ENCODE measurements at regions not wholly inside any gene's neighbourhood (a gene's known extent, or its start where the extent isn't known, plus 50 kb on each side); places are given as distances from the start of the nearest gene placed in this dataset.
A peak's percentile ranks its signal among the peaks of the same experiment; 100 is the strongest.

DNA sequence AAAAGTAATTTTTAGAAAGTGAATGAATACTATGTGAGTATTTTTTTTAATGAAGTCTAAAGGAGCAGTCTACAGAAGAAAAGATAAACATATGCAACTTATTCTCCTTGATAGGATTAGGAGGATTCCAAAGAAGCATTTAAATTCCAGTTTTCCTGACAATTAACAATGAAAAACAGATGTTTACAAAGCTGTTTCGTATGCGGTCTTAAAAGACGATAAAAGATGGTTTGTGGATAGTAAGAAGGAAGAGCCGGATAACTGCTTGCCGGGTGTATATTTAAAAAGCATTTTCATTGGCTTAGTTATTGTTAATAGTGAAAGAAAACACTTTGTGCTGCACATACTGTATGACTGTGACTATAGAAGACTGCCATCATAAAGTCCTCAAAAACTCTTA lies 120.0 kb upstream of the C11orf58 start:
- no peak for TF ChIP-seq CTCF (IDR thresholded peaks at IDR 0.05; ENCODE audit: low read depth, low read length)
- peaks cover under 1% of the 10 kb centered on the region for H3K27me3 ChIP-seq (ENCODE audit: insufficient read depth, low read depth, severe bottlenecking)
- no peak for DNase-seq
- no peaks in the 10 kb centered on the region for H3K36me3 ChIP-seq
- no peak overlapping the region for H3K27ac ChIP-seq
- no peak overlapping the region for H3K4me3 ChIP-seq (ENCODE audit: low read depth, low read length)
- H3K9me3 ChIP-seq (ENCODE audit: severe bottlenecking) = no peaks in the 10 kb centered on the region

DNA sequence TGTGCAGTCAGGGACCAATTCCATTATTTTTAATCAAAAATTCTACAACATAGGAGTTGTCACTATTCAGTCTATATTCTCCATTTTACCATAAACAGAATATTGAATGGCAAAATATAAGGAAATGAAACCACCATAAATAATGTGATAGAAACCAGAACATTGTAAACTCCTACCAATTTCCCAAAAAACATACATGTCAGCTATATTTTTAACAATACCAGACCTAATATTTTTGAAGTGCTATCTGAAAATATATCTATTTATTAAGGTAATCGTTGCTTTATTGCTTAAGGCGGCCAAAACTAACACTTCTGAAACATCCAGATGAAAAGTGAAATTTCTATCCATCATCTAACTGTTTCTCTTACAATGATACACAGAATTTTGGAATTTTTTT lies 123.0 kb upstream of the C11orf58 start:
- H3K4me3 ChIP-seq (ENCODE audit: low read depth, low read length) = no peak overlapping the region
- H3K27me3 ChIP-seq (ENCODE audit: insufficient read depth, low read depth, severe bottlenecking) = peaks cover 11% of the 10 kb centered on the region
- H3K27ac ChIP-seq = no peak overlapping the region
- DNase-seq = no peak
- no peak for TF ChIP-seq CTCF (IDR thresholded peaks at IDR 0.05; ENCODE audit: low read depth, low read length)
- no peaks in the 10 kb centered on the region for H3K36me3 ChIP-seq
- no peaks in the 10 kb centered on the region for H3K9me3 ChIP-seq (ENCODE audit: severe bottlenecking)

DNA sequence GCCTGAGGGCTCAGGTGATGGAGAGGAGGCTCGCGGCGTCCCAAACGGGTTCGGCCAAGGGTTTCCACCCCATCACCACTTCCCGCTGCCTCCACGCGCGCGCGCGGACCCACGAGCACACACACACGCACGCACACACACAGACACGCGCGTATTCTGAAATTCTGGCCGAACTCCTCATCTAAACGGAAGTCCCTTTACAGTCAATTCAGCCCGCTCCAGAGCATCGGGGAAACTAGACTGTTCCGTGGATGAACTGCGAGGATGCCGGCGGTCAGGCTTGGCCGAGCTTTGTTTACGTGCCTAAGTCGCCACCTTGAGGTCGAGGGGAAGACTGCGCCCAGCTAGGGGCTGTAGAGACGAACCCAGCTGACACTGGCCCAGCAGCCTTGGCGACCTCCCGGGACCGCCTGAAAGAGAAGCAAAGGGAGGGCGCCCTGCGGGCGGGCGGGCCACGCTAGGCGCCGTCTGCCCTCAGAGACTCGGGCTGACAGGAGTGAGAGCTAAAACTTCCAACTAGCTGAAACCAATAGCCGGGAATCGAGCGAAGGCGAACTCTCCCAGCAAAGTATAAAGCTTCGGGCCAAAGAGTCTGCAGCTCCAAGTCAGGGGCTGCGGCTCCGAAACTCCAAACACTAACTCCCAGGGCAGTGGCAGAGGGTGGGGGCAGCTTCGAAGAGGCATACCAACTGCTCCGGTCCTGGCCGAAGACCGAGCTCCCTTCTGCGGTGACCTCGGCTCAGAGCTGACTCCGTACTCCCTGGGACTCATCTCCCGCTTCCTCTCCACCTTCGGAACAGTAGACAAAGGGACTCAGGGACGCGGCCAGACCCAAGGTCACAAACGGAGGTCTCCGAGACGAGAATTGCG lies 124.7 kb upstream of the C11orf58 start:
- peaks cover 11% of the 10 kb centered on the region for H3K27me3 ChIP-seq (ENCODE audit: insufficient read depth, low read depth, severe bottlenecking)
- peak overlapping the region; percentile 43 for H3K4me3 ChIP-seq (ENCODE audit: low read depth, low read length)
- DNase-seq = peak; percentile 89
- H3K36me3 ChIP-seq = no peaks in the 10 kb centered on the region
- H3K9me3 ChIP-seq (ENCODE audit: severe bottlenecking) = no peaks in the 10 kb centered on the region
- TF ChIP-seq CTCF (IDR thresholded peaks at IDR 0.05; ENCODE audit: low read depth, low read length) = peak; percentile 89
- H3K27ac ChIP-seq = no peak overlapping the region

DNA sequence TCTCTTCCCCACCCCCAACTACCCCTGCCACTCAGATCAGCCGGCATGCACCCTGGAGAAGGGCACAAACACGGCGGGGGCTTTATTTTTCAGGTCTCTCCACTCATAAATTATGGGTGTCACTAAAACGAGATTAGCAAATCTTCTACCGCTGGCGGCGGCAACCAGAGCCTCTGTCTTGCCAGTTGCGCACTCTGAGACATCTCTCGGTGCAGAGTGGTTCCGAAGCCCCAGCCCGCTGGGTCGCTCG lies 125.3 kb upstream of the C11orf58 start:
- Histone ChIP-seq H3K36me3 (no peaks in the 10 kb centered on the region), H3K27ac (no peak overlapping the region), H3K27me3 (ENCODE audit: insufficient read depth, low read depth, severe bottlenecking) (peaks cover 11% of the 10 kb centered on the region), H3K9me3 (ENCODE audit: severe bottlenecking) (no peaks in the 10 kb centered on the region), H3K4me3 (ENCODE audit: low read depth, low read length) (peak overlapping the region; percentile 43)
- TF ChIP-seq CTCF (IDR thresholded peaks at IDR 0.05; ENCODE audit: low read depth, low read length) = no peak
- DNase-seq = no peak

DNA sequence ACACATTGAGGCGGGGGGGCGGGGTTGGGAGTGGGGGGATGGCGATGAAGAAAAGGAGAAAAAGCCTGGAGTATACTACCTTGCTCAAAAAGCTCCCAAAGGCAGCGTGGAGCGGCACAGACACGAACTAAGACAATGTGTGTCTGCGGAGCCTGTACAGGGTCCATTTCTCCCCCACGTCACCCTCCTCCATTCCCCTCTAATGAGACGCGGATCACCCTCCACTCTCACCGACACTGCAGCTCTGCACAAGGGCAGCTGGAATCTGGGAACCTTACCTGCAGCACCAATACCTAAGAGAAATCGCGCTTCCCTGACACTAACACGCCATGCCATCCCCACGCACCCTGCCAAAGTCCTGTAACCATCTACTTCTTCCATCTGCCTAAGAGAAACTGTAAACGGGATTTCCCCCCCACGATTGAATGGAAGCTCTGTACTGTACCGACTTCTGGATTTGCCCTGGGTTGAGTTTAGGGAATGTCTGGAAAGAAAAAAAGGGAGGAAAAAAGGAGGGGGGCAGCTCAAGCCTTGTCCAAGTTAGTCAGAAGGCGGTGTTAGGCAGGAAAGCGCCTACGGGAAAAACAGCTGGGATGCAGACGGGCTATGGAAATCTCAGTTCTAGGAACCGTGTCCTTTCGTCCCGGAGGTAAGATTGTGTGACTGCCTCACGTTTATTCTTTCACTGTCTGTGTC lies 125.7 kb upstream of the C11orf58 start:
- Histone ChIP-seq H3K27me3 (ENCODE audit: insufficient read depth, low read depth, severe bottlenecking) (peaks cover 11% of the 10 kb centered on the region), H3K27ac (no peak overlapping the region)
- TF ChIP-seq CTCF (IDR thresholded peaks at IDR 0.05; ENCODE audit: low read depth, low read length) = no peak

More for the DNA sequence above, 125.7 kb upstream of the C11orf58 start:
- no peak for DNase-seq
- Histone ChIP-seq H3K9me3 (ENCODE audit: severe bottlenecking) (no peaks in the 10 kb centered on the region), H3K4me3 (ENCODE audit: low read depth, low read length) (peak overlapping the region; percentile 43), H3K36me3 (no peaks in the 10 kb centered on the region)
